Mucosa of rectum (tissue), 2 donors: ENCODE measurements at regions not wholly inside any gene's neighbourhood (a gene's known extent, or its start where the extent isn't known, plus 50 kb on each side); places are given as distances from the start of the nearest gene placed in this dataset.

ENCODE experiments used
- H3K27ac ChIP-seq, 2 donors: one replicate each; pipeline ENCODE4 v1.7.0; 2013; ENCODE audit warnings: inconsistent platforms in 2 of 2, low read depth in 2 of 2, low read length in 2 of 2
- H3K27me3 ChIP-seq, 2 donors: one replicate each; pipeline ENCODE4 v1.7.0; 2013; ENCODE audit warnings: low read length in 2 of 2; ENCODE audit not compliant: control insufficient read depth in 2 of 2, insufficient read depth in 2 of 2
- H3K36me3 ChIP-seq, 2 donors: one replicate each; pipeline ENCODE4 v1.7.0; 2013; ENCODE audit warnings: low read length in 2 of 2; ENCODE audit not compliant: control insufficient read depth in 2 of 2, insufficient read depth in 2 of 2
- H3K4me1 ChIP-seq, 2 donors: one replicate each; pipeline ENCODE4 v1.7.0; 2013; ENCODE audit warnings: low read length in 2 of 2, mild to moderate bottlenecking in 1 of 2; ENCODE audit not compliant: control insufficient read depth in 2 of 2, insufficient read depth in 2 of 2
- H3K4me3 ChIP-seq, 2 donors: one replicate each; pipeline ENCODE4 v1.7.0; 2013; ENCODE audit warnings: low read length in 2 of 2
- H3K9ac ChIP-seq, 2 donors: one replicate each; pipeline ENCODE4 v1.7.0; 2013; ENCODE audit warnings: low read length in 2 of 2, low read depth in 1 of 2, mild to moderate bottlenecking in 1 of 2
- H3K9me3 ChIP-seq, 2 donors: one replicate each; pipeline ENCODE4 v1.7.0; 2013; ENCODE audit warnings: low read length in 2 of 2; ENCODE audit not compliant: control insufficient read depth in 2 of 2
- donor health status: healthy.
- donor health status: Normal muscosa, but diverticular disease.

DNA sequence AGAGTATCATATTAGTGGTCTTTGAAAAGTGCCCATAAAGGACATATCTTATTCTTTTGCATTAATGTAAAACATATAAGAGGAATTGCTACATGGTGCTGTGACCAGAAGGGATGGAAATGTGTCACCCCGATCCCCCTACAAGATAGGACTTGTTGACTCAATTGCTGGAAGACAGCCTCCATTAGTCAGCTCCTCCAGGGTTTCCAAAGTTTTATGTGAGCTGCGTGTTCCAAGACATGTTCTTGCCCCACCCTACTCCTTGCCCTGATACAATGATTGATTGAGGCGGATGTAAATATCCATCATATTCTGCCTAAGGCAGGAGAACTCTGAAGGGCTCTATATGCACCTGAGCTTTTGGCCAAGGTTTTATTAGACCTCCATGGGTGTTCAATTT is 541.0 kb upstream of the ZEB2 start:
- H3K27me3 ChIP-seq: no peaks in the 10 kb centered on the region
- no peak overlapping the region for H3K9ac ChIP-seq
- no peak overlapping the region for H3K27ac ChIP-seq
- H3K4me1 ChIP-seq: no peaks in the 10 kb centered on the region
- H3K36me3 ChIP-seq: no peaks in the 10 kb centered on the region
- H3K9me3 ChIP-seq: no peaks in the 10 kb centered on the region
- H3K4me3 ChIP-seq: no peak overlapping the region

DNA sequence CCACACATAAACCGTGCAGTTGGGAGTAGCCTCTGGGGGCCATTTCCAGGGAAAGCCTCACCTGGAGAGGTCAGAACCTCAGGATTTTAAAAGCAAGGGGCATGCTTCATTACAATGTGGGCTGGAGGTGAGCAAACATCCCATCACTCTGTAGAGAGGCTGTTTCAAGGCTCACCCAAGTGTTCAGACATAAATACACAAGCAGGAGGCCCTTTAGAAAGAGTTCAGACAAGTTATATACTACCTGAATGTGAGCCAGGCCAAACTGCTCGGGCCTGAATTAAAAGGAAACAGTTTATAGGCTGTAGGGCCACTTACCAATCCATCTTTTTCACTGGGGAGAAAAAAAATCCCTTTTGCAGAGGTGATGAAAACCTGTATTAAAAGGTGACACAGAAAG is 540.0 kb upstream of the ZEB2 start:
- H3K9me3 ChIP-seq: no peaks in the 10 kb centered on the region
- no peak overlapping the region for H3K27ac ChIP-seq
- no peaks in the 10 kb centered on the region for H3K4me1 ChIP-seq
- H3K9ac ChIP-seq: no peak overlapping the region
- no peaks in the 10 kb centered on the region for H3K36me3 ChIP-seq
- no peaks in the 10 kb centered on the region for H3K27me3 ChIP-seq
- H3K4me3 ChIP-seq: no peak overlapping the region

DNA sequence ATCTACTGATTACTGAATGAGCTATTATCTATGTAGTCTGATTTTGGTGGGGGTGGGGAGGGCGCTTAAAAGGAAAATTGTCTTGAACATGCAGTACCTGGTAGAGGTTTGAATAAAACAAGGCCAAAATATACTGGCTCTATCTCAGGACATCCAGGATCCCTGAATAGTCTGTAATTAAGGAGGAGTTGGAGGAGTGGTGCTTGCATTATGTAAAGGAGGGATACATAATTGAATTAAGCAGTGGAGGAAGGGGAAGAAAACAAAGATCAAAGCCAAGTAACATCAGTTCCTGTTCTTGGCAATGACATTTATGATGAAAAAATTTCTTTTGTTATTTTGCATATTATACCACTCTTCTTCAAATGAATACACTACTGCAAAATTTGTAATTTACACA is 539.4 kb upstream of the ZEB2 start:
- H3K4me3 ChIP-seq: no peak overlapping the region
- H3K4me1 ChIP-seq: no peaks in the 10 kb centered on the region
- H3K9me3 ChIP-seq: no peaks in the 10 kb centered on the region
- no peak overlapping the region for H3K9ac ChIP-seq
- H3K27ac ChIP-seq: no peak overlapping the region
- H3K36me3 ChIP-seq: no peaks in the 10 kb centered on the region
- no peaks in the 10 kb centered on the region for H3K27me3 ChIP-seq

DNA sequence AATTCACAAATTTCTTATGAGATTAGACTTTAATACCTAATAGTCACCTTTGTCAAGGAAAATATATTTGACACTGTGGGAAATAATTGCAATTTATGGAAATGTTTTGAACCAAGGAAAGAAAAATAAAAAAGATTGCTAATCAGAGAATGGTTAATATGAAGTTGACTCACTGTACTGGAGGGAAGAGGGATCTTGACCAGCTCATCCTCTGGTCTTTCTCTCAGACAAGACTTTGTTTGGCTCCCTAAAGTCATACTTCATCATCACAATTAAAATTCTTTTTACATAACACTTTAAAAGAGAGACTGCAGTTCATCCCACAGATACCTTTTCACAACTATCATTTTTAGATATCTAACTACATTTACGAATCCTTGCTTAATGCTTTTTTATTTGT is 538.5 kb upstream of the ZEB2 start:
- no peaks in the 10 kb centered on the region for H3K4me1 ChIP-seq
- H3K4me3 ChIP-seq: no peak overlapping the region
- no peaks in the 10 kb centered on the region for H3K36me3 ChIP-seq
- H3K9ac ChIP-seq: no peak overlapping the region
- H3K27me3 ChIP-seq: no peaks in the 10 kb centered on the region
- no peaks in the 10 kb centered on the region for H3K9me3 ChIP-seq
- no peak overlapping the region for H3K27ac ChIP-seq

DNA sequence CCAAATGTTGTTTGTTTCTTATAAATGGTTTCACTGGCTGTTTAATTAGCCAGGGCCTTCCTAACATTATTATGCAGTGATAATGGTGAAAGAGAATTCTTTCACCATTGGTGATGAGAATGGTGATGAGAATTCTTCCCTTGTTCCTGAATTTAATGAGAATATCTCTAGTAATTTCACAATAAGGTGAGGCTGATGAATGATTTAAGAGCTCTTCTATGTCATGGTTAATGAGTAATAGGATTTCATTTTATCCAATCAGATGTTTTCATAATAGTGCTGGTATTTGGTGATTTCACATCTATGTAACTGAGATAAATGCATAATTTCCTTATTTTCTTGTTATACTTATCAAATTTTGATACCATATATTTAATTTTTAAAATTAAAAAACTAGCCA is 535.7 kb upstream of the ZEB2 start:
- Histone ChIP-seq H3K4me3 (no peak overlapping the region), H3K9ac (no peak overlapping the region), H3K4me1 (no peaks in the 10 kb centered on the region), H3K27me3 (no peaks in the 10 kb centered on the region), H3K36me3 (no peaks in the 10 kb centered on the region), H3K27ac (no peak overlapping the region), H3K9me3 (no peaks in the 10 kb centered on the region)

DNA sequence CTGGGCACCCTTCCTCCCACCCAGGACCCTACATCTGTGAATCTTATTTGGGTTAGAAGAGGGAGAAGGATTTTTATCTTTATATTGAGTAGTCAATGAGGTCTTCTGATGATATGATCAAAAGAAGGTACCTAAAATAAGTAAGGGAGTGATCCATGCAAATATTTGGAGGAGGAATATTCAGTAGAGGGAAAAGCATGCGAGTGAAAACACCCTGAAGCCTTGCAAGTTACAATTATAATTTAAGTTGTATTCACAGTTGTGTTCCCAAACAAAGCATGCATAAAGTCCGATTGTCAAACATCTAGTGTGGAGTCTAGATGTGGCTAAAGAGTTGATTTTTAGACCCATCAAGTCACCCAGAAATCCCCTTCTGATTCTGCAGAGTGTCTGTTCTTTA is 530.2 kb upstream of the ZEB2 start:
- Histone ChIP-seq H3K36me3 (no peaks in the 10 kb centered on the region), H3K27me3 (no peaks in the 10 kb centered on the region), H3K4me1 (no peaks in the 10 kb centered on the region), H3K9me3 (no peaks in the 10 kb centered on the region), H3K4me3 (no peak overlapping the region), H3K9ac (no peak overlapping the region), H3K27ac (no peak overlapping the region)

DNA sequence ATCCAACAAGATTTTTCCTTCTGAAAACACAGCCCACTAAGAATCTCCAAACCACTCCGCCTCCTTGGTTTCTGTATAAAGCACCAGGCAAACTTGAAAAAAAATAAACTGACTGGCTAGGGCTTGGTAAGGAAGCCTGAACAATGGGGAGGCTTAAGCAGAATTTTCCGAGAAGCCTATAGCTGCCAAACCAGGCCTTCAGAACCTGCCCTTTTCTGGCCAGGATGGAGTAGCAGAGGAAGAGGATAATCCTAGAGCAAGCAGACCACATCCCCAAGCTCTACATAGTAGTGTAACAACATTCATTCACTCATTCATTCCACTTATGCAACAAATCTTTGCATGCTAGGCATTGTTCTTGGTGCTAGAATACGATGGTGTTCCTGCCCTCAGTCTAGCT is 529.6 kb upstream of the ZEB2 start:
- H3K27ac ChIP-seq: no peak overlapping the region

DNA sequence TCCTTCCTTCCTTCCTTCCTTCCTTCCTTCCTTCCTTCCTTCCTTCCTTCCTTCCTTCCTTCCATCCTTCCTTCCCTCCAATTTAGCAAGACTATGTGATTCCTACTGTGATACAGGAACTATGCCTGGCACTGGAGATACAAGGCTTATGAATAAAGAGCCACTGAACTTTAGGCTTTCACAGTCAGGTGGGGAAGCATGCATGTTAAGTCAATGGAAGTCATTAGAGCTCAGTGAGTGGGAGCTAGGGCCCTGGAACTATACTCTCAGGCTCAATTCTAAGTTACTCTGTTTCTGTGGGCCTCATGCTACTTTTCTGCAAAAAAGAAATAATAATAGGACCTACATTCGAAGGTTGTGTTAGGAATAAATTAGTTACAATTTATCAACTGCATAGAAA is 527.6 kb upstream of the ZEB2 start:
- Histone ChIP-seq H3K9me3 (no peaks in the 10 kb centered on the region), H3K9ac (no peak overlapping the region), H3K27me3 (no peaks in the 10 kb centered on the region), H3K4me3 (no peak overlapping the region), H3K36me3 (no peaks in the 10 kb centered on the region), H3K4me1 (no peaks in the 10 kb centered on the region), H3K27ac (no peak overlapping the region)

More for the DNA sequence above, 529.6 kb upstream of the ZEB2 start:
- Histone ChIP-seq H3K4me3 (no peak overlapping the region), H3K36me3 (no peaks in the 10 kb centered on the region), H3K9ac (no peak overlapping the region), H3K9me3 (no peaks in the 10 kb centered on the region), H3K27me3 (no peaks in the 10 kb centered on the region), H3K4me1 (no peaks in the 10 kb centered on the region)

DNA sequence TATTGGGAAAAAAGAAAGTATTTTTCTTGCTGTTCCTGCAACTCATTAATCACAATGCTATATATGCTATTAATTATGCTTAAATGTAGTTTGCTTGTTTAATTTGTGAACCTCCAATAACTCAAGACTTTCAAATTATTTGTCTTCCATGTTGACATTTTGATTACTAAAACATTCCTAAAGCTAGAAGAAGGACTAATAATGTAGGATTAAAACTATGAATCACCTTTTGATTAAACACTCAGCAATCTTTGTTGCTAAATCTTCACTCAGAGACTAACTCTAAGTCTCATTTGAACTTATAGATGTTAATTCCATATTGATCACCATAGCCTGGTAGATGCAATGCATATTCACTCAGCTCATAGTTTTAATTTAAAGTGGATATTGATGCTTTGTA is 524.6 kb upstream of the ZEB2 start:
- H3K4me3 ChIP-seq: no peak overlapping the region
- H3K27me3 ChIP-seq: no peaks in the 10 kb centered on the region
- H3K27ac ChIP-seq: no peak overlapping the region
- H3K4me1 ChIP-seq: no peaks in the 10 kb centered on the region
- no peaks in the 10 kb centered on the region for H3K9me3 ChIP-seq
- no peaks in the 10 kb centered on the region for H3K36me3 ChIP-seq
- no peak overlapping the region for H3K9ac ChIP-seq

DNA sequence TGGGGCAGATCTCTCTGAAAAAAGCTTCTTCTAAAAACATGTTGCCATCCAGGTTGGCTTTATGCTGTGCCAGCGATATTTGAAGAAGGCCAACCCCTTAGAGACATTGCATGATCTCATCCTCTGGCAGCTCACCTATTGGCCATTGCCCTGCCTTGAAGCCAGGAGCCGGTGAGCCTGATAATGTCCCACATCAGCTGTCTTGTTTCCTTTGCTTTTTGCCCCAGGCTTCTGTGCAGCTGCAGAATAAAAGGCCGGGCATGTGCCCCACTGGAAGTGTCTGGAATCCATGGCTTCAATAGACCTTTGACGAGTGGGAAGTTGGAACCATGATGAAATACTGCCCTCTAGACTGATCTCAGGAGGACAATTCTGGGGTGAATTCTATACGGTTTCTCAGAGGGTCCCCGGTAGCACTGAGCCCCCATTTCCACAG is 523.5 kb upstream of the ZEB2 start:
- H3K9ac ChIP-seq: no peak overlapping the region
- no peak overlapping the region for H3K27ac ChIP-seq
- H3K27me3 ChIP-seq: no peaks in the 10 kb centered on the region
- H3K36me3 ChIP-seq: no peaks in the 10 kb centered on the region
- no peaks in the 10 kb centered on the region for H3K9me3 ChIP-seq
- no peak overlapping the region for H3K4me3 ChIP-seq
- H3K4me1 ChIP-seq: no peaks in the 10 kb centered on the region

DNA sequence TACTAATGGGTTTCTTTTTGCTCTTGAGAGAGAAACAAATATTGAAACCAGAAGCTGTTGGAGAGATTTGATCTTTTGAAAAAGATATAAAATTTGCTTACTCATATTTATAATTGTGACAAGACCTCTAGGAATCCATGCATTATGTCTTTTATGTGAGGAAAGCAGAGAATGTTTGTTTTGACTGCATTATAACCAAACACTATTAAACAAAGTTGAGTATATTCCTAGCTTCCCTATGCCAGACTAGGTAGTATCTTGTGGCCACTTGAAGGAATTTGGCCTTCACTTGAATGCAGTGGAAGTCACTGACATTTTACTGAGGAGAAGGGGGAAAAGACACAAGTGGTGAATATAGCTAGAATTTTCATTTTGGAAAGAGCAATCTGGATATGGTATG is 521.8 kb upstream of the ZEB2 start:
- Histone ChIP-seq H3K27ac (no peak overlapping the region), H3K27me3 (no peaks in the 10 kb centered on the region), H3K9ac (no peak overlapping the region), H3K4me3 (no peak overlapping the region), H3K9me3 (no peaks in the 10 kb centered on the region), H3K4me1 (no peaks in the 10 kb centered on the region), H3K36me3 (no peaks in the 10 kb centered on the region)
